Prostate gland (tissue), 2 donors: ENCODE measurements at regions not wholly inside any gene's neighbourhood (a gene's known extent, or its start where the extent isn't known, plus 50 kb on each side); places are given as distances from the start of the nearest gene placed in this dataset.

Source experiments
- CTCF ChIP-seq, 4 experiments: fragments of 200-600 bp in 2 of 4; fragments of 450-650 bp in 2 of 4; sonication (generic) in 2 of 4; IDR thresholded peaks; 1 replicate in 3 of 4; 2 replicates in 1 of 4; pipeline ENCODE4 v1.5.1; 2016 to 2019; ENCODE audit warnings: antibody characterized with exemption in 4 of 4, mild to moderate bottlenecking in 2 of 4, moderate library complexity in 2 of 4
- POLR2A ChIP-seq: fragments of 450-650 bp; IDR thresholded peaks from one replicate; pipeline ENCODE4 v1.6.1; 2016; ENCODE audit warnings: antibody characterized with exemption, mild to moderate bottlenecking
- POLR2AphosphoS5 ChIP-seq: sonication (generic); formaldehyde crosslinking; IDR thresholded peaks from one replicate; pipeline ENCODE4 v1.6.1; 2017; ENCODE audit warnings: antibody characterized with exemption

GRCh38 chr4:125527681-125528080 lies 212.9 kb downstream of the FAT4 start:
- TF ChIP-seq POLR2A (no peak), CTCF (IDR thresholded peaks at IDR 0.05) (no peak), POLR2AphosphoS5 (no peak)
